ENCODE measurements at regions not wholly inside any gene's neighbourhood (a gene's known extent, or its start where the extent isn't known, plus 50 kb on each side); places are given as distances from the start of the nearest gene placed in this dataset.

DNA sequence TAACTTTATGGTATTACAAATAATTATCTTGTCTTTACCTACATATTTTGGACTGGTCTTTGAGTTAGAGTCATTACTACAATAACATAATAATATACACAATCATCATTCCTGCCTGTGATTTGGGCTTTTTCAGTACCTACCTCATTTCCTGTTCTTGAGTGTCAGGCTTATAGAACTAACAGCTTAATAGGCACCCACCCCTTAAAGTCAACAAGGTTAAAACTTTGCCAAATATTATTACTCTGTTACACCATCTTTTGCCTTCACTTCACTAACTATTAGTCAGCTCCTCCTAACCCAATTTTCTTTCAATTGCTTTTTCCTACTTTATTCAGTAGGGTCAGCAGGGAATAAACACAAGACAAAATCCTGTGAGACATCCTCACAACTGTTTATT is 488.7 kb upstream of the AGTR1 start:
- Histone ChIP-seq H3K36me3 (no peaks in the 10 kb centered on the region), H3K4me3 (no peak overlapping the region), H3K4me1 (no peaks in the 10 kb centered on the region), H3K27ac (no peak overlapping the region), H3K27me3 (no peaks in the 10 kb centered on the region), H3K9me3 (no peaks in the 10 kb centered on the region)
- intact Hi-C loops (cut with DNase I): no loop called here
- TF ChIP-seq POLR2A (IDR thresholded peaks at IDR 0.05) (no peak), CTCF (IDR thresholded peaks at IDR 0.05) (no peak)
- ATAC-seq (no peak), DNase-seq (no peak)

DNA sequence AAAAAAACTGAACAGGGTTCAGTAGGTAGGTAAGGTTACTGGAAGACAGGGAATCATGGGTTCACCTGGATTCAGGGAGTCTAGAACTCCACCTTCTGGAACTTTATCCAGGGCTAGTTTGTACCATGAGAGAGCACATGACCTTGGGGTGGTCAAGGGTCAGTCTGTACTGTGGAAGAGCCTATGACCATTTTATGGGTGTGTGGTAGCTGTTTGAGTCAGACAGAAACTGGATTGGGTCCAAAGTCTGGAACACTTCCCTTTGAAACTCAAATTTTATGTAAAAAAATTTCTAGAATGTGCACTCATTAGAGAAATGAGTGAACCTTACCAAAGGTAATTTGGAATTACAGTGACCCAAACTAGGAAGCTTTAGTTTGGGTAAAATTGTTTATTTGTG is 486.0 kb upstream of the AGTR1 start:
- Histone ChIP-seq H3K27ac (no peak overlapping the region), H3K9me3 (no peaks in the 10 kb centered on the region), H3K36me3 (no peaks in the 10 kb centered on the region), H3K4me3 (no peak overlapping the region), H3K4me1 (no peaks in the 10 kb centered on the region), H3K27me3 (no peaks in the 10 kb centered on the region)
- TF ChIP-seq CTCF (IDR thresholded peaks at IDR 0.05): no peak
- intact Hi-C loops (cut with DNase I): loop anchor here in 1 of 10 donors (2.0 kb wide), 1 partner anchor 13 kb away; no protein-coding TSS in a partner anchor
- no peak for DNase-seq
- no peak for ATAC-seq

GRCh38 chr3:148214705-148215104 is 483.0 kb upstream of the AGTR1 start:
- ATAC-seq (no peak), DNase-seq (no peak)
- Histone ChIP-seq H3K36me3 (no peaks in the 10 kb centered on the region), H3K27ac (no peak overlapping the region), H3K4me1 (no peaks in the 10 kb centered on the region), H3K9me3 (no peaks in the 10 kb centered on the region), H3K27me3 (no peaks in the 10 kb centered on the region), H3K4me3 (no peak overlapping the region)
- intact Hi-C loops (cut with DNase I): no loop called here
- 74 to 84% (median 79%) methylated on average over 3 of the region's 3 CpGs for WGBS, 4 donors
- TF ChIP-seq CTCF (IDR thresholded peaks at IDR 0.05) (no peak), POLR2A (IDR thresholded peaks at IDR 0.05) (no peak)

- Histone ChIP-seq H3K9me3 (no peaks in the 10 kb centered on the region), H3K4me1 (no peaks in the 10 kb centered on the region), H3K27ac (no peak overlapping the region), H3K4me3 (no peak overlapping the region), H3K36me3 (no peaks in the 10 kb centered on the region), H3K27me3 (no peaks in the 10 kb centered on the region)
- intact Hi-C loops (cut with DNase I): no loop called here
- no peak for TF ChIP-seq CTCF (IDR thresholded peaks at IDR 0.05)
- no peak for TF ChIP-seq POLR2A (IDR thresholded peaks at IDR 0.05)
- DNase-seq (no peak), ATAC-seq (no peak)
- 36 to 47% (median 42%) methylated on average over 3 of the region's 3 CpGs for WGBS, 4 donors
Observed at GRCh38 chr3:148217317-148217716, 480.4 kb upstream of the AGTR1 start.
